Activated CD8-positive, alpha-beta memory T cell treated with anti-CD3 and anti-CD28 coated beads for 4 hours (primary cell): ENCODE measurements at regions not wholly inside any gene's neighbourhood (a gene's known extent, or its start where the extent isn't known, plus 50 kb on each side); places are given as distances from the start of the nearest gene placed in this dataset.
"Not testable (repeated sequence)": the region's sequence is repeated elsewhere in the genome, so short reads cannot be mapped to it uniquely, and the experiment has no call there.

Experiments used
- DNase-seq, 2 donors: peaks; one replicate each; pipeline ENCODE4 v3.0.0-alpha.2; 2020; ENCODE audit warnings: low read depth in 2 of 2

- DNase-seq = no peak
These were observed 181.9 kb downstream of the ERMARD start for GRCh38 chr6:169933251-169933821.

GRCh38 chr6:169932491-169932890, 181.1 kb downstream of the ERMARD start:
- DNase-seq = no peak

- no peak for DNase-seq
These were observed 179.8 kb downstream of the ERMARD start for GRCh38 chr6:169931261-169931660.

GRCh38 chr6:169930799-169931198, 179.4 kb downstream of the ERMARD start:
- DNase-seq = no peak

- DNase-seq = no peak
These were observed 176.3 kb downstream of the ERMARD start for GRCh38 chr6:169927711-169928110.

GRCh38 chr6:169926617-169927417, 175.4 kb downstream of the ERMARD start:
- no peak for DNase-seq

- DNase-seq = no peak
These were observed 172.3 kb downstream of the ERMARD start for GRCh38 chr6:169923468-169924464.

- DNase-seq = peak in 1 of 2 donors; percentile 2
These were observed 170.7 kb downstream of the ERMARD start for GRCh38 chr6:169921853-169922824.

GRCh38 chr6:169921217-169921616, 169.8 kb downstream of the ERMARD start:
- DNase-seq = no peak

GRCh38 chr6:169920359-169921020, 169.1 kb downstream of the ERMARD start:
- no peak for DNase-seq

- DNase-seq = no peak
These were observed 167.6 kb downstream of the ERMARD start for GRCh38 chr6:169918954-169919549.

GRCh38 chr6:169918239-169918953, 167.0 kb downstream of the ERMARD start:
- no peak for DNase-seq

GRCh38 chr6:169917153-169917552, 165.7 kb downstream of the ERMARD start:
- no peak for DNase-seq

GRCh38 chr6:169915769-169916550, 164.5 kb downstream of the ERMARD start:
- no peak for DNase-seq

- not testable (repeated sequence) for DNase-seq
These were observed 162.3 kb downstream of the ERMARD start for GRCh38 chr6:169913745-169914144.

GRCh38 chr6:169913096-169913638, 161.7 kb downstream of the ERMARD start:
- no peak for DNase-seq

- no peak for DNase-seq
These were observed 161.1 kb downstream of the ERMARD start for GRCh38 chr6:169912266-169913095.
